ENCODE measurements at regions not wholly inside any gene's neighbourhood (a gene's known extent, or its start where the extent isn't known, plus 50 kb on each side); places are given as distances from the start of the nearest gene placed in this dataset.

- DNase-seq (ENCODE audit: low read depth in 2 of 3, low spot score in 1 of 3) = no peak
Observed at GRCh38 chr20:23282111-23282510, 68.5 kb upstream of the NXT1 start.

DNA sequence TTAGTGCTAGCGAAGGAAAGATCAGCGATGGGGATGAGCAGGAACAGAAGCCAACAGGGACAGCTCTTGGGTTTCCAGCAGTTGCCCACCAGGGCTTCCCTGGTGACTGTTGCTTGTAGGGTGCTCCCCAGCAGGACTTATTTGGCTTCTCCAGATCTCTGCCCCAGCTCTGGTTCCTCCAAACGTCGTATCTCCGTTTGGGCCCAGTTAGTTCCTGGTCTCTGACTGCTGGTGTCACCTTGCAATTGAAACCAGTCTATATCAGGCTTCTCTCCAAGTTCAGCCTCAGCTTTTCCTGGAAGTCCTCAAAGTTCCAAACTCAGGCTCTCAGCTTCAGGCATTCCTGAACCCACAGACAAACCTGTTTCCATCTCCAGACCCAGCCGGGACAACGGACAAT, 70.8 kb upstream of the NXT1 start:
- DNase-seq (ENCODE audit: low read depth in 2 of 3, low spot score in 1 of 3) = no peak

DNA sequence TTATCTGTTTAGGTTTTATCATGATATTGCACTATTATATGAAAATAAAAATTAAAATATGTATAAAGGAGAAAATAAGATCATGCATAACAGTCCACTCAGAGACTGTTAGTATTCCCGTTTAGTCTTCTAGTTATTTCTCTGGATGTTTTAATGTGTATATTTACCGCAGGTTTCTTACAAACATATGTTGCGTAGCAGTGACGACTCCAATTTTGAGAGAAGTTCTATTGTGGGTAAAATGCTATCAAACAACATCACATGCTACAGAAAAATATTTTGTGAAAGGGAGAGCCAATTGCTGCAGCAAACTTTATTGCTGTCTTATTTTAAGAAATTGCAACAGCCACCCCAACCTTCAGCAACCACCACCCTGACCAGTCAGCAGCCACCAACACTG, 72.4 kb upstream of the NXT1 start:
- no peak for DNase-seq (ENCODE audit: low read depth in 2 of 3, low spot score in 1 of 3)

DNA sequence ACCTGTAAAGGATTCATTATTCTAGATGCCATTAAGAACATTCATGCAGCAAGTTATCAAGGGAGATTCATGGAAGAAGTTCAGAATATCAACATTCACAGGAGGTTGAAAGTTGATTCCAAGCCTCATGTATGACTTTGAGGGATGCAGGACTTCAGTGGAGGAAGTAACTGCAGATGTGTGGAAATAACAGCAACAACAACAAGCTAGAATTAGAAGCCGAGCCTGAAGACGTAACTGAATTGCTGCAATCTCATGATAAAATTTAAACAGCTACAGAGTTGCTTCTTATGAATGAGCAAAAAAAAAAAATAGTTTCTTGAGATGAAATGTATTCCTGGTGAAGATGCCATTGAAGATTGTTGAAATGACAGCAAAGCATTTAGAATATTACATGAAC, 73.3 kb upstream of the NXT1 start:
- no peak for DNase-seq (ENCODE audit: low read depth in 2 of 3, low spot score in 1 of 3)

- DNase-seq (ENCODE audit: low read depth in 2 of 3, low spot score in 1 of 3) = no peak
Observed at GRCh38 chr20:23273776-23274175, 76.8 kb upstream of the NXT1 start.

- no peak for DNase-seq (ENCODE audit: low read depth in 2 of 3, low spot score in 1 of 3)
Observed at GRCh38 chr20:23272176-23273029, 78.2 kb upstream of the NXT1 start.

DNA sequence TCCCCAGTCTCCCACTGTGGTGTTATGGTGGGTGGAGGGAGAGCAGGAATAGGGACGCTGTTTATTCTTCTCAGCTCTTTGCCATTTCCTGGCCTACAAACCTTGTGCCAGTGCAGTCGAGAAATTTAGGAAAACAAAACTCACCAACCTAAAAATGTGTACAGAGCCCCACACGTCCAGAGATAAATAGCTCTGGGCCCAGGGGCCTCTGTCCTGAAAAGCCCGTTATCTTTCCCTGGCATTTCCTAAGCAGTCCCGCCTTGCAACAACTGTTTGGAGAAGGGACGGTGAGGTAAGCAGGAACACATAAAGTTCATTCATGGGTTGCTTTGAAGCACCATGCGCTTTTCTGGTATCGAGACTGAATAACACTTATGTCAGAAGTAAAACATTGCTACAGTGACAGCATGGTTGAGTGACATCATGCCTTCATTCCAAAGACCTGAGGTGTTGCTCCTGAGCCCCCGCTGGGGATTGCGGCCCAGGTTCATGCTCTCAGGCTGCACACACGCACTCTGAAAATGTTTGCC, 80.1 kb upstream of the NXT1 start:
- no peak for DNase-seq (ENCODE audit: low read depth in 2 of 3, low spot score in 1 of 3)

- DNase-seq (ENCODE audit: low read depth in 2 of 3, low spot score in 1 of 3) = no peak
Observed at GRCh38 chr20:23269954-23270353, 80.6 kb upstream of the NXT1 start.

- no peak for DNase-seq (ENCODE audit: low read depth in 2 of 3, low spot score in 1 of 3)
Observed at GRCh38 chr20:23268792-23269354, 81.7 kb upstream of the NXT1 start.

- no peak for DNase-seq (ENCODE audit: low read depth in 2 of 3, low spot score in 1 of 3)
Observed at GRCh38 chr20:23267909-23268308, 82.7 kb upstream of the NXT1 start.

GRCh38 chr20:23266530-23267398, 83.8 kb upstream of the NXT1 start:
- DNase-seq (ENCODE audit: low read depth in 2 of 3, low spot score in 1 of 3) = no peak

DNA sequence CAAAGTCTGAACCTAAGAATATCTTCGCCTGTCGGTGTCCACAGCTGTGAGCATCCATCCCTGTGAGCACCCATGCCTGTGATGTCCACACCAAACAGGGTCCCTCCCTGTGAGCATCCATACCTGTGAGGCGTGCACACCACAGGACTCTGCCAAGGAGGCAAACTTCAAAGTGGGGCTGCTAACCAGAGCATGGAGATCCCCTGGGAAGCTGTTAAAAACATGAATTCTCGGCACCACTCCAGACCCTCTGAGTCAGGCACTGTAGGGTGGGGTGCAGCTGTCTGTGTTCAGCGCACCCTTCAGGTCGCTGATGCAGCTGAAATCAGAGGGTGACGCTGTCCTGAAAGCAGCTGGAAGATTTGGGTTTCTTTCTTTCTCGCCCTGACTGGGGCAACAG, 85.4 kb upstream of the NXT1 start:
- no peak for DNase-seq (ENCODE audit: low read depth in 2 of 3, low spot score in 1 of 3)

DNA sequence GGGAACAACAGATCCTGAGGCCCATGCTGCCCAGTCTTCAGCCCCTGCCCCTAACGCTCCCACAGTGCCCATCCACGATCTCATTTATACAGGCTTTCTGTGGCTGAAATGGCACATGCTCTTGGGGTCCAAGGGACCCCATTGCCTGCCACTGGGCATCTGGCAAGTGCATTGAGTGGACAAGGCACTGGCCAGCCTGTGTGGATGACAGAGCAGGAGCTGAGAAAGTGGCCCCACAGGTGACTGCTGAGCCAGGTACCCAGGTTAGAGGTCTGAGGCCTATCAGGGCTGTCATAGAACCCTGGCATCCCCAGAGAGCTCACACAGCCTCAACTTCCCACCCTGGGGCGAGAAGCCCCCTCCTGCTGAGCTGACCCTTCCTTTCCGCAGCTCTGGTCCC, 86.0 kb upstream of the NXT1 start:
- DNase-seq (ENCODE audit: low read depth in 2 of 3, low spot score in 1 of 3) = no peak

DNA sequence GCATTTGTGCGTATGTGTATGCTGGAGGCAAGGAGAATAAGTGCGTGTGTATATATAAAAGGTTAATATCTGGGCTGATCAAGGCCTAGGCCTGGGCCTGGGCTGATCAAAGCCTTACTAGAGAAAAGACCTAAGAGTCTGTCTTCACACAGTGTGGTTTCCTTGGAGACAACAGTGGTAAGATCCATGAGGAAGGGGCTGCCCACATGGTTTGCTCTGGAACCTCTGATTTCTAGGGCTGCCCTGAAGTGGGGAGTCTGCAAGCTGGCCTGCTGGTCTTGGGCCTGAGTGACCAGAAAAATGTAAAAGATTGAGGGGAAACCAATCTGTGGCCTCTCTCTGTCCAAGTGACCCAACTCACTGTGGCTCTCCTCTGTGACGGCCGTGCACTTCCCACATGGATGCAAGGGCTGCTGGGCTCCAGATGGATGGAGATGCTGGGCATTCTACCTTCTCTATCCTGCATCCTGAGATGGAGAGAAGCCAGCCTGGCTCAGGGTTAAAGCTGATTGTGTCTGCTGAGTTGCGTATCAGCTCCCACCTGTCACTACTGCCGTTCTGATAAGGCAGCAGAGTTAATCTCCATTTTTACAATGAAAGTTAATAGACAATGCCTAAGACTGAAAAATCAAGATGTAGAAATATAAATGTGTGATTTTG, 90.3 kb upstream of the NXT1 start:
- no peak for DNase-seq (ENCODE audit: low read depth in 2 of 3, low spot score in 1 of 3)

GRCh38 chr20:23258747-23259121, 91.9 kb upstream of the NXT1 start:
- no peak for DNase-seq (ENCODE audit: low read depth in 2 of 3, low spot score in 1 of 3)

- DNase-seq (ENCODE audit: low read depth in 2 of 3, low spot score in 1 of 3) = no peak
Observed at GRCh38 chr20:23257848-23258746, 92.5 kb upstream of the NXT1 start.

DNA sequence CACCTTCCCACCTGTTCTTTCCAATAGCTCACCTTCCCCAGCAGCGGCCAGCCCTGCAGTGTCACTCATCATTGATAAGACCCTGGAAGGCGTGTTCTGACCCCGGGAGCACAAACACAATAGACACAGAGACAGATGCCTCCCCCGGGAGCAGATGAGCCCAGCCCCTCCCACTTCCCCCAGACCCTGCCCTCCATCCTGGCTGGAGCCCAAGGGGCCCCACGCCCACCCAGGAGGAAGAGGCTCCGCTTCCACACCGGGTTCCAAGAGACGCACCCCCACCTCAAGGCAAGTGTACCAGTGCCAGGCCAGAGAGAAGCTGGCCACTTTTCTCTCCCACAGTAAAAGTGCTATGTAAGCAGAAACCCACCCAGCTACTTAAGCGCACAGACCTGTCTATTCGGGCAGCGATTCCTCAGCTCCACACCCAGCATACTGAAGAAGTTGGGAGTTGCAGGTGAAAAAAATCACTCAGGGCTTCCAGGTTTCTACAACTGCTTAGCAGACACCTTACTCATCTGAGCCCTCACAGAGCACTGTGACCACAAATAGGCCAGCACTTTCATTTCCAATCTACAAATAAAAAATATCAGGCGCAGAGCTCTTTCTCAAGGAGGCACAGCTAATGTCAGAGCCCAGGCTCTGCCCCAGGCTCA, 93.4 kb upstream of the NXT1 start:
- no peak for DNase-seq (ENCODE audit: low read depth in 2 of 3, low spot score in 1 of 3)

- DNase-seq (ENCODE audit: low read depth in 2 of 3, low spot score in 1 of 3) = no peak
Observed at GRCh38 chr20:23255716-23256385, 94.7 kb upstream of the NXT1 start.

DNA sequence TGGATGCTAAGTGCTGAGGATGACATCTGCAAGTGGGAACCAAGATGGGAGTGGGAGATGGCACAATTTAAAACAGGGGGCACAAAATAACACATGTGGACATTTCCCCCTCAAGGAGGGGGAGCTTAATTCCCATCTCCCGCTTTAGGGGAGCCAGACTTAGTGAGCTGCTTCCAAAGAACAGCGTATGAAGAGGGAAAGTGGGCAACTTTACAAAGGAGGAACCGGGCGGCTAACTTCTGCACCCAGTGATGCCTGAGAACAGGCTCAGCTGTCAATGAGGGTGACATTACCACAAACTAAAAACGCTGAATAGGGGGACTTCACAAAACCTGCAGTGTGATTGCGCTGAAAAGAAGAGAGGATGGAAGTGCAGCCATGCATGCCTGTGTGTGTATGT, 95.5 kb upstream of the NXT1 start:
- no peak for DNase-seq (ENCODE audit: low read depth in 2 of 3, low spot score in 1 of 3)

All from stimulated activated CD4-positive, alpha-beta T cell treated with anti-CD3 and anti-CD28 coated beads, Interleukin-12 subunit alpha, Interleukin-12 subunit beta, amount 100 ng/mL, for 48 hours (primary cell).